SU-DHL-6 (cell line): ENCODE measurements at regions not wholly inside any gene's neighbourhood (a gene's known extent, or its start where the extent isn't known, plus 50 kb on each side); places are given as distances from the start of the nearest gene placed in this dataset.

Source experiments
- EZH2phosphoT487 ChIP-seq: fragments of 200-600 bp; sonication (generic), shearing (Covaris generic); conservative IDR thresholded peaks from 2 replicates; pipeline ENCODE4 v1.6.1; 2018; ENCODE audit warnings: mild to moderate bottlenecking, antibody characterized with exemption, low read length, moderate library complexity, mixed read lengths
- TF ChIP-seq, protein P1 (sequence below): fragments of 200-600 bp; sonication (generic); IDR thresholded peaks from one replicate; pipeline ENCODE4 v1.5.1; 2017; ENCODE audit warnings: antibody characterized with exemption, mild to moderate bottlenecking, low read length, moderate library complexity; ENCODE audit not compliant: insufficient read depth, poor library complexity, severe bottlenecking

DNA sequence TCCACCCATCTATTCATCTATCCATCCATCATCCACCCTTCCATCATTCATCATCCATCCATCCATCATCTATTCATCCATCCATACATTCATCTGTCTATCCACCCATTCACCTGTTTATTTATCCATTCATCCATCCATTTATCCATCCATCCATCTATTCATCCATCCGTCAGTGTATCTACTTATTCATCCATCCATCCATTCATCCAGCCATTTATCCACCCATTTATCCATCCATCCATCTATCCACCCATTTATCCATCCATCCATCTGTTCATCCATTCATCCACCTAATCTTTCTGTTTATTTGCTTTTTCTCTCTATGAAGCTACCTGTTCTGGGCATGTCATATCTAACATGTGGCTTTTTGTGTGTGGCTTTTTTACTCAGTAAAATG, 115.4 kb downstream of the CRYAA start:
- TF ChIP-seq, protein P1, sequence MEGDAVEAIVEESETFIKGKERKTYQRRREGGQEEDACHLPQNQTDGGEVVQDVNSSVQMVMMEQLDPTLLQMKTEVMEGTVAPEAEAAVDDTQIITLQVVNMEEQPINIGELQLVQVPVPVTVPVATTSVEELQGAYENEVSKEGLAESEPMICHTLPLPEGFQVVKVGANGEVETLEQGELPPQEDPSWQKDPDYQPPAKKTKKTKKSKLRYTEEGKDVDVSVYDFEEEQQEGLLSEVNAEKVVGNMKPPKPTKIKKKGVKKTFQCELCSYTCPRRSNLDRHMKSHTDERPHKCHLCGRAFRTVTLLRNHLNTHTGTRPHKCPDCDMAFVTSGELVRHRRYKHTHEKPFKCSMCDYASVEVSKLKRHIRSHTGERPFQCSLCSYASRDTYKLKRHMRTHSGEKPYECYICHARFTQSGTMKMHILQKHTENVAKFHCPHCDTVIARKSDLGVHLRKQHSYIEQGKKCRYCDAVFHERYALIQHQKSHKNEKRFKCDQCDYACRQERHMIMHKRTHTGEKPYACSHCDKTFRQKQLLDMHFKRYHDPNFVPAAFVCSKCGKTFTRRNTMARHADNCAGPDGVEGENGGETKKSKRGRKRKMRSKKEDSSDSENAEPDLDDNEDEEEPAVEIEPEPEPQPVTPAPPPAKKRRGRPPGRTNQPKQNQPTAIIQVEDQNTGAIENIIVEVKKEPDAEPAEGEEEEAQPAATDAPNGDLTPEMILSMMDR = no peak
- no peak for TF ChIP-seq EZH2phosphoT487
